Kidney tubule cell (primary cell): ENCODE measurements at regions not wholly inside any gene's neighbourhood (a gene's known extent, or its start where the extent isn't known, plus 50 kb on each side); places are given as distances from the start of the nearest gene placed in this dataset.

Experiments
- DNase-seq: peaks from one replicate; pipeline ENCODE4 v3.0.0-alpha.2; 2018; ENCODE audit warnings: low spot score

DNA sequence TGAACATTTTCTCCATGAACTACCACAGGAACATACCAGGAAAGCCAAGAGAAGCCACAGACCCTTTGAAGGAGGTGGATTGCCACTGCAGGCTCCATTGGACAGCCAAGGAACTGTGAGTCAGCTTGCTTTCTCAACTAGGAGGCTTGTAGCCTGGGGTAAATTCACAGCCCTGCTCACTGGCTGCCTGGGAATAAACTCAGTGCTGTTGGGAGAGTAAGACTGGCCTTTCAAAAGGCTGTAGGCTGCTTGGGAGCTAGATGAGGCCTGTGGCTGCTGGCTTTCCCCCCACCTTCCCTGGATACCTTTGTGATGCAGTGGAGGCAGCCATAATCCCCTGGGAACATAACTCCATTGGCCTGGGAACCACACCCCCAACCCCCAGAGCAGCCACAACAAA lies 223.5 kb upstream of the RBMS3 start:
- DNase-seq = peak; percentile 77

DNA sequence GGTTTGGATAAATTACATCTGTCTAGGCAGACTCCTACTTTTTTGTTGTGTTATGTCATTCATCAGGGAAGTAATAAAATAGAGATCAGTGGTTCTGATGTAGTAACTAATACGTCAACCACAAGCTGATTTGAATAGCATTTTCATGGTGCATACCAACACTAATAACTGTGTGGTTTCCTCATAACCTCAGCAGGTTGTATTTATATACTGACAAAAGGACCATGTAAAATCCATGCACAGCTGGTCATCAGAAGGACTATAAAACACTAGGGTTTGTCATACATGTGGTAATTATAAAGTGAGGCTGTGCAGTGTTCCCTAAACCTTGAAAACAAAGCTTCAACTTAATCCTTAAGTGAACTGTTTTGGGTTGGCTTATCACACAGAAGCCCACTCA lies 216.8 kb upstream of the RBMS3 start:
- peak; percentile 43 for DNase-seq

GRCh38 chr3:29065211-29065785 lies 215.6 kb upstream of the RBMS3 start:
- peak; percentile 99 for DNase-seq

DNA sequence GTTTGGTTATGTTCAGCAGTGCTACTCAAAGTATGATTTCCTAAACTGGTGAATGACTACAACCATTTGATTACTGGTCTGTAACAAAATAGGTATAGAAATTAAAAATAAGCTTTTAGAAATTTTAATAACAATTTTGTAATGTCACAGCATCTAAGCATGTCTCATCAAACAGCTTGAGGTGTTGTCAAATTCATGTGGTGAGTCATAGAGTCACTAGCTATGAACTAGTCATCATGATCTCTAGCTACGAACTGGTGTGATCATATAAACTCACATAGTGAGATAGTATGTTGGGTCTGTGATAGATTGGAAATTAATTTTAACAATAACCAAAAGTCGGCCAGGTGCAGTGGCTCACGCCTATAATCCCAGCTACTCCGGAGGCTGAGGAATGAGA lies 213.9 kb upstream of the RBMS3 start:
- peak; percentile 64 for DNase-seq

GRCh38 chr3:29070959-29071634 lies 209.8 kb upstream of the RBMS3 start:
- no peak for DNase-seq

- no peak for DNase-seq
Observed at GRCh38 chr3:29072611-29073010, 208.3 kb upstream of the RBMS3 start.

DNA sequence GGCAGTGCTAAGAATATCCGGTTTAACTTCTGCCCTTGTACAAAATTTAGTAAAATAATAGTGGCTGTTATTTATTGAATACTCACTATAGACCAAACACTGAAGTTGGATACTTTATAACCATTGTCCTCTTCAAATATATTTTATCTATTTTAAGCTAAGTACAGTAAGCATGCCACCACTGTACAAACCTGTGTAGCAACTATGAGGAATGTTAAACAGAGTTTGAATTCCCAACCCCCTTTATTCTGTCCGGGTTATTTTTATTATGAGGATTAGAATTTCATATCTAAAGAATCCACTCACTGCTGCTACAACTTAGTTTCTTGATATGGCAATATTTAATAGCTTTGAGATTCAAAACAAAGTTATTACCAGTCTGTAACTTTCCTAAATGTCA lies 203.5 kb upstream of the RBMS3 start:
- DNase-seq = no peak

DNA sequence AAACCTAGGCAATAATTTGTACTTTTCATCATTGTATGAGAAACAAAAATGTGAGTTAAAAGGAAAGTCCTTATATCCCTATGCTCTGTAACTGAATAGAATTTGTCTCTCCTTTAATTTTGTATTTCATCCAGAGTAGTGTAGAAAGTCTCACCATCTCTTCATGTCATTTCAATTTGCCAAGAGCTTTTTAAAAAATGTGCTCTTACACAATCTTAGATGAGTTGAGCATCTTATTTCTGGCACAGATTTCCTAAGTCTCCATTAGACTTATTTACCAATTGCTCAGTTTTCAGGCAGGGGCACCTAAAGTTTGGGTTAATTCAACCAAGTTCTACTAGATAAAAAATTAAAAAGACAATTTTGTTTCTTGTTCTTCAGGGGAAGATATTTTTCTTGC lies 201.5 kb upstream of the RBMS3 start:
- no peak for DNase-seq

GRCh38 chr3:29080967-29081366 lies 199.9 kb upstream of the RBMS3 start:
- peak; percentile 8 for DNase-seq

DNA sequence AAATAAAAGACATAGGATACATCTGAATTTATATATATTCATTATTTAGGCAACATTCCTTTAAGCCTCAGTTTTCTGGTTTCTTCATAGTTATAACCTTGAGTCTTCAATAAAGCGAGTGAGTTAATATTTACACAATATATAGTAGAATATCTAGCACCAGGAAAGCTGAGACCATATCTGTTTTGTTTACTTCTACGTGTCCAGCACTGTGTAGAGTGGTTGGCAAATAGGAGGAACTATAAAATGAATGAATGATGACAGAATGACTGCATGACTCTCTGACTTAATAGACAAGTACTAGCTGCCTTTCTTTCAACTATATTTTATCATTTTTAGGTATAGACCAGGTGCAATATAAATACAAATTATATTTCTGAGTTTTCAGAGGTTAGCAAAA lies 197.8 kb upstream of the RBMS3 start:
- DNase-seq = no peak

DNA sequence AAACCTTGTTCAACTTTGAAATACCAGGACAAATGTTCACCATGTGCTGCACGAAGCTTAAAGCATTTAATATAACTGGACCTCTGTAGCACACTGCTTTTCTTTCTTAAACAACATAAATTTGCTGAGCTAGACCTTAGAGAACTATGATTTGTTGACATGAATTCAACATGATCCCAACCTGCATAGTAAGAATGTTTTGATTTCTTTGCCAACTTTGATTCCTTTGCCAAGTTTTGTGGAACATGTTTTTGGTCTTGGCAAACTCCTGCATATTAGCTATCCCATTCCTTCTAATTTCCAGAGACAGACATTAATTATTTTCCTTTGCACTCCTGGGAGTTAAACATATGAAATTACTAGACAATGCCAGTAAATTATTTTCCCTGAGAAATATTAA lies 197.2 kb upstream of the RBMS3 start:
- no peak for DNase-seq

DNA sequence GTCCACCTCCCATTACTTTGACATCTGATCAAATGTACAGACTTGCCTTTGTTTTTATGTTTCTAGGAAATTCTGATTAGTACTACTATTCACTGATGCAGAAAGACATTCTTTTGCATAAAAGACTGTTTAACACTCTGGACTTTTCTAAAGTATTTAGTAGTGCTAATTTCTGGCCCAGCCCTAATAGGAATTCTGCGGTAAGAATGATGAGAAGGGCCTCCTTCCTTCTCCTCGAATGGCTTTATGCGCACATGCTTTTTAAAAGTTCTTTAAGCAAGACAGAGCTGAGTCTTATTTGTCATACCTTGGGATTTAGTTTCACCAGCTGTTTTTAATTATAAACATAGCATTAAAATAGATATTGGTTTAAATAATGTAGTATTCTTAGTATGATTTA lies 192.3 kb upstream of the RBMS3 start:
- DNase-seq = no peak

- no peak for DNase-seq
Observed at GRCh38 chr3:29090912-29091597, 189.8 kb upstream of the RBMS3 start.

DNA sequence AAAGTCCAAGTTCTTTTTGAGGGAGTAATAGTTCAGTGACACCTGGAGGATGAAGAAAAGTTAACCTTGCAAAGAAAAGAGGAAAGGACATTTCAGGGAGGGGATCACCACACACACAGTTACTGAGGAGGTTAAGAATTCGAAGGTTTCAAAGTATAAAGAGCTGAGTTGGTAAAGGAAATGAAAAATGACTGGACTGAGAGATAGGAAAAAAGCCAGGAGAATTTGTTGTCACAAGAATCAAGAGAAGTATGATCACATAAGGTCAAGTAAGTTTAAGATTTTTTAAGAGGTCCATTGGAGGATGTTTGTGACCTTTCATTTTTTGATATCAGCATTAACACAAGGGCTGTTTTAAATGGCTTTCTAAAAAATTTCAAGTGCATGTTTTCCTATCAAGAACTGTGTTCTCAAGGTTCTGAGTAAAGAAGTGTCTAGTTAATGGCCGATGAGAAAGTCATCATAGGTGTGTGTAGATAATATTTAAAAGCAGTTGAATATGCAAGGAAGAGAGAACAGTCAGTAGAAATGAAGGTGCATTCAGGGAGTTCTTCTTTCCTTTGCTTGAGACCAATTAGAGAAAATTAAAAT lies 189.2 kb upstream of the RBMS3 start:
- no peak for DNase-seq

DNA sequence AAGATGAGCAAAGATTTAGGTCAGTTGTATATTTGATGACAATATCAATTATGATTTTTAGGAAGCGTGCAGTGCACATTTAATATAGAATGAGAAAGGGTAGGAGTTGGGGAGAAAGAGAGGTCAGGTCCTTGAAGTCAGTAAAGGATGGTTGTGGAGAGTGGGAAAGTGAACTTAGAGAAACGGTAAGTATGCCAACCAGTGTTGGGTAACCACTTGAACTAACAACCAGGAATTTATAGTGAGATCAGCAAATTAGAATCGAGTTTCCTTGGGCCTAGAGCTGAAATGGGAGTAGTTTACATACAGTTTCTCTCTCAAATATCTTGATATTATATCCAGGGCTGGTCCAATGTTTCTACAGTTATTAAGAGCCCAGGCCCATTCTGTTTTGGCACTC lies 188.5 kb upstream of the RBMS3 start:
- DNase-seq = no peak

- DNase-seq = no peak
Observed at GRCh38 chr3:29099296-29099695, 181.6 kb upstream of the RBMS3 start.

DNA sequence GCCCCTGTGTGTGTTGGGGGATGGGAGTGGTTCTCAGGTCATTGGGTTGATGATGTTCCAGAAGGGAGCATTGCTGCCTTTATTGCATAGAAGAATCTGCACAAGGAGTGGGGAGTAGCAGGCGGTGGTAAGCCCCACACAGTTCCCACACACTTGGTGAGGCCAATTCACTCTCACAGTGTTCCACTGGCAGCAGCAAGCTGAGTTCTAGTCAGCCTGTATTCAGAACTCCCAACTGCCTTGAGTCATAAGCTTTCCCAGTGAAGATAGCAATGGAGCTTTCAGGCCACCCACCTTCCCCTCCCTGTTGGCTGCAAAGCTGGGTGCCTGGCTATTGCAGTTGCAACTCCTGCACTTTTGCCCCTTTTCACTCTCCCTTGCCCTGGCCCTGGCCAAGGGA lies 181.1 kb upstream of the RBMS3 start:
- no peak for DNase-seq

- DNase-seq = no peak
Observed at GRCh38 chr3:29100292-29100691, 180.6 kb upstream of the RBMS3 start.

DNA sequence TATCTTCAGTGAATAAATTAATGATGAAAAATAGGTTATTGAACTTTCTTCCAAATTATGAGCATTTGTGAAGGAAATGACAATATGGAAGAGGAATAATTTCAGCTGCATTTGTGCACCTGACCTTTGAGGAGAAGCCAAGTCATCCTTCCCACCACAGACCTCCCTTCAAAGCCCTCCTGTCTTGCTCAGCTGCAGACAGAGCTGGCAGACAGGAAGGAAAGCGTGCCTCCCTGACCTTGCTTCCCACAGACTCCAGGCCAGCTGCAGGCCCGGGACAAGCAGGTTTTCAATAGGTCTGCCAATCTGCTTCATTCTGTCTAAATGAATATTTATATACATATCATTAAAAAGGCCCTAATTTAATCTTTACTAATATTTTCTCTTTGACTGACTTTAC lies 152.9 kb upstream of the RBMS3 start:
- DNase-seq = peak; percentile 6

DNA sequence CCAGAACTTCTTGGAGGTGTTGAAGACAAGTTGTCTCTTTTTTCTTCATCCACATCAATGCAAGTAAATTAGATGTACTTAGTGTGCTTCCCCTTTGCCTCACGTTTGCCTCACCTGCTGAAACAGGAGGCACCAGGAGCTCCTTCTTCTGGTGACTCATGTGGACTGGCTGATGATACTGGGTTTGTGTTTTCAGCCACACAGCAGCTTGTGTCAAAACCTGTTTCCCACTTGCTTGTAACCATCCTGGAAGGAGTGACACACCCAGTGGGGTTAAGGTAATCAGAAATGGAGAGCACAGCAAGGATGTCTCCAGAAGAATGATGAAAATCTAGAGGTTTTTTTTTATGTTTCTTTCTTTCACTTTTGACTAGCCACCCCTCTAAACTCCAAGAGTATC lies 143.3 kb upstream of the RBMS3 start:
- peak; percentile 25 for DNase-seq

DNA sequence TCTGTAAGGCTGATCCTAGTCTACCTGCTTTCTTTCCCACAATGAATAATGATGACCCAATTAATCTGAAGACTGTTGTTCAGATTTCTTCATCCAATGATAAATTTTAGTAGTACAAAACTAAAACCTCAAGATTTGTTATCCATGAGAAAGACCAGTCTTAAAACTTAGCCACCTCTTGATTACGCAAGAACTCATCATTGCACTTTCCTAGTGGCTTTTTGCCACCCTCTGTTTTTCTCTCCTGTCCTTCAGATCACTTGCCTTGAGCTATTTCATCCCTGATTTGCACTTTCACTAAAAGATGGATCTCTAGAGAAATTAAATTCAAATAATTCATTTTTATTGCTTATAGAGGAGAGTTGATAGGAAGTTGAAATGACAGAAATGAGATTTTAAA lies 142.7 kb upstream of the RBMS3 start:
- DNase-seq = no peak

DNA sequence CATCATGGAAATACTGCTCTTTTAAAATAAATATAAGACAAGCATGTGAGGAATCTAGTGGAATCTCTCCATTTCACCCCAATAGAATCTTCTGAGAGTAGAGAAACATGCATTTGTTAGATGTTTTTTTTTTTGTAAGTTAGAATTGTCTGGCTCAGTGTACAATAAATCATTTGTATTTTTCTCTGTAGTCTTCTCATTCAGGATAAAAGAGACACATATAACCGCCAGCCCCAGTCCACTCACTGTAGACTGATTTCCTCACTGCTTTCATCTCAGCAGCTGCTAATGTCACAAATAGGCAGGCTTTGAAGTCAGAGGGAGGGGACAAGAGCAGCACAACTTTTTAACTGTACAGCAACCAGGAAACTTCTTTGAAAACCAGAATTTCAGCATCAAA lies 140.2 kb upstream of the RBMS3 start:
- no peak for DNase-seq

GRCh38 chr3:29141197-29141917 lies 139.5 kb upstream of the RBMS3 start:
- DNase-seq = no peak
